ENCODE measurements at regions not wholly inside any gene's neighbourhood (a gene's known extent, or its start where the extent isn't known, plus 50 kb on each side); places are given as distances from the start of the nearest gene placed in this dataset.
"Not testable (repeated sequence)": the region's sequence is repeated elsewhere in the genome, so short reads cannot be mapped to it uniquely, and the experiment has no call there.

DNA sequence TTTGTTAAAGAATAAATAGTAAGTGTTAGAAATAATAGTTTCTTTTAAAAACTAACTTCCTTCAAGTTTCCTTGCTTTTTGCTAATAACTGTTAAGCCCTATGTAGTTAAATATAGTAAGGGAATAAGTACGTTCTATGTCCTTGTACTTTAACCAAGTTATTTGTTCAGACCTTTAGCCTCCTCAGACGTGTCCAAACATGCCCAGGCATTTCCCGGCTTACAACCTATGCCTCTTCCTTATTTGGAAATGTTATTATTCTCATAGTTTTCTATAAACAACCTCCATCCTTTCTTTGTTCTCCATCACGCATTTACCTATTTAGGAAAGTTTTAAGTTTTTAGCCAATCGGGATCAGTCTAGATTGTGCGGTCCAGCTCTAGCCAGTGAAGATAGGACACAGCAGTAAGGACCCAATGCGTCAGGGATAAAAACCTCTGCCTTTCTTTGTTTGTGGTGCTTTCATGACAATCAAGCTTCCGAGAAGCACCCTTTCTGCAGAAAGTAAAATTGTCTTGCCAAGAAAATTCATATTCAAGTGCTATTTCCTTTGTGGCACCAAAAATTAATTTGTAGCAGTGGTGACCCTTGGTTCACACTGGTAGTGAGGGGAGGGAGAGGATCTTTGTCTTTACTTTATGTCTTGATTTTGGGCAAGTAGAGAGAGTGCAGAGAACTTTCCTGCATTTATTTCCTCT, 851.3 kb upstream of the POM121L12 start:
- TF ChIP-seq, protein P1, sequence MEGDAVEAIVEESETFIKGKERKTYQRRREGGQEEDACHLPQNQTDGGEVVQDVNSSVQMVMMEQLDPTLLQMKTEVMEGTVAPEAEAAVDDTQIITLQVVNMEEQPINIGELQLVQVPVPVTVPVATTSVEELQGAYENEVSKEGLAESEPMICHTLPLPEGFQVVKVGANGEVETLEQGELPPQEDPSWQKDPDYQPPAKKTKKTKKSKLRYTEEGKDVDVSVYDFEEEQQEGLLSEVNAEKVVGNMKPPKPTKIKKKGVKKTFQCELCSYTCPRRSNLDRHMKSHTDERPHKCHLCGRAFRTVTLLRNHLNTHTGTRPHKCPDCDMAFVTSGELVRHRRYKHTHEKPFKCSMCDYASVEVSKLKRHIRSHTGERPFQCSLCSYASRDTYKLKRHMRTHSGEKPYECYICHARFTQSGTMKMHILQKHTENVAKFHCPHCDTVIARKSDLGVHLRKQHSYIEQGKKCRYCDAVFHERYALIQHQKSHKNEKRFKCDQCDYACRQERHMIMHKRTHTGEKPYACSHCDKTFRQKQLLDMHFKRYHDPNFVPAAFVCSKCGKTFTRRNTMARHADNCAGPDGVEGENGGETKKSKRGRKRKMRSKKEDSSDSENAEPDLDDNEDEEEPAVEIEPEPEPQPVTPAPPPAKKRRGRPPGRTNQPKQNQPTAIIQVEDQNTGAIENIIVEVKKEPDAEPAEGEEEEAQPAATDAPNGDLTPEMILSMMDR (IDR thresholded peaks at IDR 0.05): no peak
- no peak for TF ChIP-seq POLR2AphosphoS5 (IDR thresholded peaks at IDR 0.05)
- TF ChIP-seq POLR2A (IDR thresholded peaks at IDR 0.05): no peak

DNA sequence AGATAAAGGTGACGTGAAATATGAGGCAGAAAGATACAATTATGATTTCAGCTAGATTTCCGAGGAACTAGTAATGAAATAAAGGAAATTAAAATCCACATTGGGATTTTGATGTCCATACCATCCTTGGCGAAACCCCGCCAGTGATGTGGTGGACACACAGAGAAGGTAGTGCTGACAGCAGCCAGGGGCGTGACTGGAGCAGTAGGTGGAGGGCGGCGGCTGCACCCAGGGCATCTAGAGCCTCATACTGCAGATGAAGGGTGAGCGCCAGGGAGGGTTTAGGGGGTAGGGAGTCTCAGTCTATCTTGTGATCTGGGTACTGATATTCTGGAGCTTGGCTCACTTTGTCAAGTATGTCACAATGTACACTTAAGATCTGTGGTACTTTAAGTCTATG, 855.5 kb upstream of the POM121L12 start:
- H3K36me3 ChIP-seq: no peaks in the 10 kb centered on the region
- peaks cover 0 to 6% of the 10 kb centered on the region in 2 donors for H3K9me3 ChIP-seq
- H3K27ac ChIP-seq: no peak overlapping the region
- H3K4me1 ChIP-seq: no peaks in the 10 kb centered on the region
- H3K27me3 ChIP-seq: no peaks in the 10 kb centered on the region
- intact Hi-C loops (cut with DNase I; ENCODE audit: low total_unique reads): no loop called here
- TF ChIP-seq, protein P1 (IDR thresholded peaks at IDR 0.05): no peak
- TF ChIP-seq POLR2AphosphoS5 (IDR thresholded peaks at IDR 0.05): no peak
- TF ChIP-seq POLR2A (IDR thresholded peaks at IDR 0.05): no peak
- no peak overlapping the region for H3K4me3 ChIP-seq
- DNase-seq (ENCODE audit: low spot score in 2 of 2): no peak

More for the DNA sequence above, 851.3 kb upstream of the POM121L12 start:
- intact Hi-C loops (cut with DNase I; ENCODE audit: low total_unique reads): no loop called here
- H3K4me3 ChIP-seq: no peak overlapping the region
- H3K27me3 ChIP-seq: no peaks in the 10 kb centered on the region
- H3K4me1 ChIP-seq: no peaks in the 10 kb centered on the region
- peaks cover 0 to 6% of the 10 kb centered on the region in 2 donors for H3K9me3 ChIP-seq
- no peak overlapping the region for H3K27ac ChIP-seq
- no peaks in the 10 kb centered on the region for H3K36me3 ChIP-seq
- DNase-seq (ENCODE audit: low spot score in 2 of 2): no peak

DNA sequence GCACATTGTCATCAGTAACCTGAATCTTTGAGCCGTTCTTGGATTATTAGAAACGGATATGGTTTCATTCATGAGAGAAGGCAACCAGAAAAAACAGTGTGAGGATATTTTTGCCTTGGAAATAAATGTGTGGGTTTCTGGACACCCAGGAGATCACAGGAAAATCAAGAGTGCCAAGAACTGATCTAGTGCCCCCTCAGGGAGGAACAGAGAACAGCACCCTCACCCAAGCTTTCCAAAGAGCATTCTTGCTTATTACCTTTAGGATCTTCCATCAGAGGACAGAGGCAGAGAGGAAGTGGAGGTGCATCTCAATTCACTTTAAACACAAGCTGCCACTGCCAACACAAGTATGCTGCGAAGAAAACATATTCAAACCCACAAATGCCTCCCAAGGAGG, 851.5 kb upstream of the COBL start:
- TF ChIP-seq POLR2A (IDR thresholded peaks at IDR 0.05) (no peak), POLR2AphosphoS5 (IDR thresholded peaks at IDR 0.05) (no peak)
- TF ChIP-seq, protein P1 (IDR thresholded peaks at IDR 0.05): no peak
- Histone ChIP-seq H3K36me3 (no peaks in the 10 kb centered on the region), H3K4me3 (no peak overlapping the region), H3K27me3 (no peaks in the 10 kb centered on the region), H3K9me3 (no peaks in the 10 kb centered on the region), H3K27ac (no peak overlapping the region), H3K4me1 (no peaks in the 10 kb centered on the region)
- no peak for DNase-seq (ENCODE audit: low spot score in 2 of 2)
- intact Hi-C loops (cut with DNase I; ENCODE audit: low total_unique reads): no loop called here

DNA sequence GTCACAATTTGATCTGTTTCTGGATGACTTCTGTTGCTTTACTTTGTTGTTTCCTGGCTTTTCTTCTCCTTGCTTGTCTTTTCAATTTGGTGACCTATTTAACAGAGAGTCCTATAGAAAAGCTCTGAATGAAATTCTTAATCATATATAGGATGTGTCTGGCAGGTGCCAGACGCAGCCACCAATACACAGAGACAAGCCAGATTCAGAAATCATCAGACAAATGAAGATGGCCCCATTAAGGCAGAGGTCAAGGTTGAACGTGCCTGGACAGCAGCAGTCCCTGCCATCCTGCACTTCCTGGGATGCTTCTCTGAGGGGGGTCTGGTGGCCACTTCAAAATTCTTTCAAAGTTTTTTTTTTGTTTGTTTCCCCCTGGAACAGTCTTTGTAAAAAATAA, 846.7 kb upstream of the COBL start:
- H3K27ac ChIP-seq: no peak overlapping the region
- H3K9me3 ChIP-seq: no peaks in the 10 kb centered on the region
- no peaks in the 10 kb centered on the region for H3K36me3 ChIP-seq
- H3K27me3 ChIP-seq: no peaks in the 10 kb centered on the region
- no peak for DNase-seq (ENCODE audit: low spot score in 2 of 2)
- no peak overlapping the region for H3K4me3 ChIP-seq
- TF ChIP-seq POLR2A (IDR thresholded peaks at IDR 0.05) (no peak), POLR2AphosphoS5 (IDR thresholded peaks at IDR 0.05) (no peak)
- TF ChIP-seq, protein P1 (IDR thresholded peaks at IDR 0.05): no peak
- no peaks in the 10 kb centered on the region for H3K4me1 ChIP-seq
- intact Hi-C loops (cut with DNase I; ENCODE audit: low total_unique reads): no loop called here

DNA sequence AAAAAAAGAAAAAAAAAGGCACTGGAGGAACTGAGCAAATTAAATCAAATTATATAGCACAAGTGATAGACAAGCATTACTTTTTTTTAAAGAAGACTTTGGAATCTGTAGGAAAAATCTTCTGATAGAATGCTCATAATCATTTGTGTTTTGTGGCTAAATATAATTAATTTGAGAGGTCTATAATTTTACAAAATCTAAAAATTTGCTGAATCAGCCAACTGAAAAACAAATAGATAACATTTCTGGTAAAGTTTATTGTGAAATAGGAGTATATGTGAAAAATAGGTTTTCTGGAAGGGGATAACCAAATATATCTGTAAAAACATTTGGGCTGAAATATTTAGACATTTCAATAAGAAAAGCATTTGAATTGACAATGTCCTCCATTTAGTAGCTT, 844.9 kb upstream of the COBL start:
- intact Hi-C loops (cut with DNase I; ENCODE audit: low total_unique reads): no loop called here
- H3K4me1 ChIP-seq: no peaks in the 10 kb centered on the region
- H3K4me3 ChIP-seq: no peak overlapping the region
- no peaks in the 10 kb centered on the region for H3K9me3 ChIP-seq
- DNase-seq (ENCODE audit: low spot score in 2 of 2): no peak
- H3K27me3 ChIP-seq: no peaks in the 10 kb centered on the region
- no peak for TF ChIP-seq POLR2AphosphoS5 (IDR thresholded peaks at IDR 0.05)
- no peak for TF ChIP-seq POLR2A (IDR thresholded peaks at IDR 0.05)
- no peak overlapping the region for H3K27ac ChIP-seq
- H3K36me3 ChIP-seq: no peaks in the 10 kb centered on the region

DNA sequence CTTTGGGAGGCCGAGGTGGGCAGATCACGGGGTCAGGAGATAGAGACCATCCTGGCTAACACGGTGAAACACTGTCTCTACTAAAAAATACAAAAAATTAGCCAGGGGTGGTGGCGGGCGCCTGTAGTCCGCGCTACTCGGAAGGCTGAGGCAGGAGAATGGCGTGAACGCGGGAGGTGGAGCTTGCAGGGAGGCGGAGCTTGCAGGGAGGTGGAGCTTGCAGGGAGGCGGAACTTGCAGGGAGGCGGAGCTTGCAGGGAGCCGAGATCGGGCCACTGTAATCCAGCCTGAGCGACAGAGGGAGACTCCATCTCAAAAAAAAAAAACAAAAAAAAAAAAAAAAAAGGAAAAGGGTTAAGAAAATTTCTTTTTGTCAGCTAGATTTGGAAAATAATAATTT, 842.8 kb upstream of the COBL start:
- H3K9me3 ChIP-seq; intact Hi-C loops (cut with DNase I; ENCODE audit: low total_unique reads); H3K27ac ChIP-seq; DNase-seq (ENCODE audit: low spot score in 2 of 2); H3K4me3 ChIP-seq; H3K36me3 ChIP-seq; H3K27me3 ChIP-seq; H3K4me1 ChIP-seq: not testable (repeated sequence)

All from breast epithelium (tissue), 4 donors.